IMR-90 (cell line): ENCODE measurements at regions not wholly inside any gene's neighbourhood (a gene's known extent, or its start where the extent isn't known, plus 50 kb on each side); places are given as distances from the start of the nearest gene placed in this dataset.

ENCODE experiments used
- BHLHE40 ChIP-seq: fragments of 150-350 bp; IDR thresholded peaks from 2 replicates; pipeline ENCODE4 v1.6.1; 2016; ENCODE audit warnings: mild to moderate bottlenecking, low read depth, low read length
- CEBPB ChIP-seq: IDR thresholded peaks from 2 replicates; pipeline ENCODE4 v1.6.1; 2012; ENCODE audit warnings: low read depth, low read length, improper control_type of control experiment
- CHD1 ChIP-seq: IDR thresholded peaks from 2 replicates; pipeline ENCODE4 v1.6.1; 2012; ENCODE audit warnings: low read depth, low read length, improper control_type of control experiment
- CTCF ChIP-seq: conservative IDR thresholded peaks from 2 replicates; pipeline ENCODE4 v1.5.1; 2012; ENCODE audit warnings: mild to moderate bottlenecking, low read depth, low read length, improper control_type of control experiment
- ELK1 ChIP-seq: fragments of 150-350 bp; IDR thresholded peaks from 2 replicates; pipeline ENCODE4 v1.6.1; 2016; ENCODE audit warnings: low read depth, mild to moderate bottlenecking, low read length, moderate library complexity, borderline replicate concordance
- FOS ChIP-seq: fragments of 150-350 bp; IDR thresholded peaks from 2 replicates; pipeline ENCODE4 v1.6.1; 2016; ENCODE audit warnings: low read depth, low read length
- MAZ ChIP-seq: IDR thresholded peaks from 2 replicates; pipeline ENCODE4 v1.6.1; 2012; ENCODE audit warnings: low read depth, mild to moderate bottlenecking, low read length, improper control_type of control experiment, moderate library complexity, borderline replicate concordance
- NFE2L2 ChIP-seq: fragments of 150-350 bp; IDR thresholded peaks from 2 replicates; pipeline ENCODE4 v1.6.1; 2016; ENCODE audit warnings: low read depth, mild to moderate bottlenecking, low read length
- POLR2A ChIP-seq: IDR thresholded peaks from 2 replicates; pipeline ENCODE4 v1.6.1; 2012; ENCODE audit warnings: mild to moderate bottlenecking, low read depth, low read length
- RAD21 ChIP-seq: IDR thresholded peaks from 2 replicates; pipeline ENCODE4 v1.6.1; 2012; ENCODE audit warnings: low read length, improper control_type of control experiment
- RCOR1 ChIP-seq: IDR thresholded peaks from 2 replicates; pipeline ENCODE4 v1.6.1; 2012; ENCODE audit warnings: mild to moderate bottlenecking, low read length, improper control_type of control experiment; ENCODE audit not compliant: insufficient replicate concordance
- RFX5 ChIP-seq: IDR thresholded peaks from 2 replicates; pipeline ENCODE4 v1.8.0; 2012; ENCODE audit warnings: low read depth, mild to moderate bottlenecking, low read length, moderate library complexity
- SMC3 ChIP-seq: fragments of 150-350 bp; IDR thresholded peaks from 2 replicates; pipeline ENCODE4 v1.6.1; 2016; ENCODE audit warnings: low read depth, mild to moderate bottlenecking, antibody characterized with exemption, low read length, moderate library complexity
- USF2 ChIP-seq: fragments of 150-350 bp; IDR thresholded peaks from 2 replicates; pipeline ENCODE4 v1.6.1; 2017; ENCODE audit warnings: mild to moderate bottlenecking, antibody characterized with exemption, low read length, low read depth

GRCh38 chr6:43871284-43871683 lies 101.3 kb downstream of the VEGFA start:
- TF ChIP-seq USF2 (no peak), CTCF (no peak), POLR2A (no peak), MAZ (no peak), FOS (no peak), CEBPB (no peak), RCOR1 (no peak), SMC3 (no peak), NFE2L2 (no peak), ELK1 (no peak), RAD21 (no peak), BHLHE40 (no peak), CHD1 (no peak), RFX5 (no peak)
